Skin epidermis (tissue), 12 donors: ENCODE measurements at regions not wholly inside any gene's neighbourhood (a gene's known extent, or its start where the extent isn't known, plus 50 kb on each side); places are given as distances from the start of the nearest gene placed in this dataset.
A peak's percentile ranks its signal among the peaks of the same experiment; 100 is the strongest.
"Not testable (repeated sequence)": the region's sequence is repeated elsewhere in the genome, so short reads cannot be mapped to it uniquely, and the experiment has no call there.

Source experiments
- H3K27ac ChIP-seq, 21 experiments: fragments of 200-600 bp; sonication (generic) in 11 of 21; one replicate each; pipeline ENCODE4 v1.5.0; 2020; ENCODE audit warnings: mild to moderate bottlenecking in 3 of 21, inconsistent platforms in 2 of 21, moderate library complexity in 2 of 21
- H3K4me3 ChIP-seq, 7 experiments: fragments of 200-600 bp; sonication (generic) in 2 of 7; one replicate each; pipeline ENCODE4 v1.5.0; 2020; ENCODE audit warnings: inconsistent platforms in 2 of 7, mild to moderate bottlenecking in 2 of 7, moderate library complexity in 1 of 7

DNA sequence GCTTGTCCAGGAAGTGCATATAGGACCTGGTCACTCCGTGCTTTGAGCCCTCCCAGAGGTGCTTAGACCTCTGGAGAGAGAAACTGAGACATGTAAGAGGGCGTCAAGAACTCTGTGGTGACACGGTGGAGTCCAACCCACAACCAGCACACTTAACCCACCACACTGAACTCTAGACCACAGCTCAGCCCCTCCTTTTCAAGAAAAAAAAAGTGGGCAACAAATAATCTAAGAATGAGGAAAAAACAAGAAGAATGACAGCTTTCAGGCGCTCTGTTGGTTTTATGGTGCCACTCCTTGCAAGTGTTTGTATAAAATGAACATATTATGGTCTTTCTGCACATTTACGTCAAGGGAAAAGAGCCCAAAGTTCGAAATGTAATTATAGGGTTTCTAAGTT is 50.2 kb upstream of the SNAPC3 start:
- Histone ChIP-seq H3K27ac (peak overlapping the region in 1 of 21 experiments; percentile 9), H3K4me3 (no peak overlapping the region)

DNA sequence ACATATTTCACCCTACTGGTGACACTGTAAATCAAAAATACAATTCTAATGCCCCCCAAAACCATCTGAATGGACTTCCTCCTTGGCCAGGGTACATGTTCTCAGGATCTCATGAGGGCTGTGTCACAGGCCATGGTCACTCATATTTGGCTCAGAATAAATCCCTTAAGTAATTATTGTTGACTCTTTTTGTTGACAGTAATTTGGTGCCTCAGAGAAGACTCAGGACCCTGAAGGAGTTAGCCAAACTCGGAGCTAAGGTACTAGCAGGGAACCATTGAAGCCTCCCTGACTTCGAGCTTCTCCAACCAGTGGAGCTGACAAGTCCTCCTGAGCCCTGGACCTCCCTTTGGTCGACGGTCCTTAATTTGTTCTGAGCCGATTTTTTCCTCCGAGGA is 51.2 kb upstream of the SNAPC3 start:
- H3K4me3 ChIP-seq, result no peak overlapping the region
- no peak overlapping the region for H3K27ac ChIP-seq

DNA sequence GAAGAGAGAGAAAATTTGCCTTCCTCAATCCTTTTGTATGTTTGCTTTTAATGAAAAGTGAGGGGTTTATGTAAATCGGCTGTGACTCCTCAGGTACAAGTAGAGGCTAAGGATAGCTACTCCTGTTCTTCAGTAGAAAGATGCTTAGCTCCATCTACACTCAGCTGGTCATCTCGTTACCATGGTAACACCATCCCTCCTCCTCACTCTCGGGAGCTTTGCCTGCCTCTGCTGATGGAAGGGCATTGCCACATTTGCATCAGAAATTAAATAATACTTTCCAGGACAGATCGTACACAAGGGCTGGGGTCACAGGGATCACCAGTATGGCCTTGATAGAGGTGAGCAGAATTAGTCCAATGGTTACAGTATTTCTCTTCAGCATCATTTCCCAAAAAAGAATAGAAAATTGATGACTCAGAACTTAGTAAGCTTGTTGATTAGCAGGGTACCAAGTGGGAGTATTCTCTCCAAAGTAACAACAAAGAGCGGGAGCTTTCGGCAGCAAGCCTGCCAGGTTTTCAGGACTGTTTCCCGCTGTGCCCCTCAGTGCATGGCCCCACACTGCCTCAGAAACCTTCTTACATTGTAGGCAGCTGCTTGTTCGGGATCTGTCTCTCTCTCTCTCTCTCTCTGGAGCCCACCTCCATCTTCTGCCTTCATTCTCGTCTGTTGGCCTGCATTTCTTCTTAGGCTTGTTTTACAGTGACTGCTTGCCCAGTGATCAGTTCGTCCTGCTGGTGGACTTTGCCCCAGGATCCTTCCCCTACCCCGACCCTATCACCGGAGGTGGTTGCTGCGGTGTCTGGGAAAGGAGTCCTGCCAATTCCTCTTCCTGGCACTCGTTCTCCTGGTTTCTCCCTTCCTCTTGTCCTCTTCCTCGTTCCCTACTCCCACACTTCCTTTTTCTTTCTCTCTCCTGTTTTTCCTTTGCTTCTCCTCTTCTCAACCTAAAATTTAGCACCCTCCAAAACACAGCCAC is 51.9 kb upstream of the SNAPC3 start:
- Histone ChIP-seq H3K4me3 (no peak overlapping the region), H3K27ac (no peak overlapping the region)

DNA sequence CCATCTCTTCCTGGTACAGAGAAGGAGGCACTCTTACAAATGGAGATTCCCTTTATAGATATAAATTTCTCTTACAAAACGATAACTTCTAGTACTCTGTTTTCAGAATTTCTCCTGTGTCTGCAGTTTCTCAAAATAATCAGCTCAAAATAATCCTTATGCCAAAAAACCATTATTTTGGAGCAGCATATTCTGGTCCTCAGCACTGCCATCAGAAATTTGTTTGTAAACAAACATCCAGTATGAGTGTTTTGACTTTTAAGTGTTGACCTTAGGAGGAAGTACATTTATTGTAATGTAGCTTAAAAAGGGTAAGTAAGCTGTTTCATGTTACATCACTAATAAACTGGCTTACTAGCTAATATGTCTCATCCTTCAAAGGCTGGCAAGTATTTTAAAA is 52.8 kb upstream of the SNAPC3 start:
- no peak overlapping the region for H3K4me3 ChIP-seq
- H3K27ac ChIP-seq, result no peak overlapping the region

DNA sequence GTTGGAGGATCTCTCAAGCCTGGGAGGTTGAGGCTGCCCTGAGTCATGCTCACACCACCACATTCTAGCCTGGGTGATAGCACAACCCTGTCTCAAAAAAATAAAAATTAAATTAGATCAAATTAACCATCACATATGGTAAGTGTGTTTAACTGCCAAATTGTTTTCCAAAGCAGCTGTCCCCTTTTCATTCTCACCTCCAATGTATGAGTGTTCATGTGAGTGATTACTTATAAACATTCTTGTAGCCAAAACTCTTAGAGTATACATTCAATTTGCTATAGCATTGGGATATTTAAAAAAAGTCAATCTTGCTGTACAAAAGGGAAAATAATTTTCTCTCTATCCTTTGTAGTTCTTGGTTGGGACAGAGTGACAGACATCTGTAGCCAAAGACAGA is 53.4 kb upstream of the SNAPC3 start:
- H3K27ac ChIP-seq, result no peak overlapping the region
- no peak overlapping the region for H3K4me3 ChIP-seq

DNA sequence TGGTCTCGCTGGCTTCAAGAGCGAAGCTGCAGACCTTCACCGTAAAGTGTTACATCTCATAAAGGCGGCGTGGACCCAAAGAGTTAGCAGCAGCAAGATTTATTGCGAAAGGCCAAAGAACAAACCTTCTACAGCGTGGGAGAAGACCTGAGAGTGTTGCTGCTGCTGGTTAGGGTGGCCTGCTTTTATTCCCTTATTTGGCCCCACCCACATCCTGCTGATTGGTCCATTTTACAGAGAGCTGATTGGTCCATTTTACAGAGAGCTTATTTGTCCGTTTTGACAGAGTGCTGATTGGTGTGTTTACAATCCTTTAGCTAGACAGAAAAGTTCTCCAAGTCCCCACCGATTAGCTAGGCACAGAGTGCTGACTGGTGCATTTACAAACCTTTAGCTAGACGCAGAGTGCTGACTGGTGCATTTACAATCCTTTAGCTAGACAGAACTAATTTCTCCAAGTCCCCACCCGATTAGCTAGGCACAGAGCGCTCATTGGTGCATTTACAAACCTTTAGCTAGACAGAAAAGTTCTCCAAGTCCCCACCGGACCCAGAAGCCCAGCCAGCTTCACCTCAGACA is 57.6 kb upstream of the SNAPC3 start:
- H3K27ac ChIP-seq, H3K4me3 ChIP-seq: not testable (repeated sequence)

DNA sequence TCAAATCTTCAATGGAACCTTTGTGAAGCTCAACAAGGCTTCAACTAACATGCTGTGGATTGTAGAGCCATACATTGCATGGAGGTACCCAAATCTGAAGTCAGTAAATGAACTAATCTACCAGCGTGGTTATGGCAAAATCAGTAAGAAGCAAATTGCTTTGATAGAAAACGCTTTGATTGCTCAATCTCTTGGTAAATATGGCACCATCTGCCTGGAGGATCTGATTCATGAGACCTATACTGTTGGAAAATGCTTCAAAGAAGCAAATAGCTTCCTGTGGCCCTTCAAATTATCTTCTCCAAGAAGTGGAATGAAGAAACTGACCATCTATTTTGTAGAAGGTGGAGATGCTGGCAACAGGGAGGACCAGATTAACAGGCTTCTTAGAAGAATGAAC is 54.7 kb upstream of the TTC39B start:
- no peak overlapping the region for H3K27ac ChIP-seq
- no peak overlapping the region for H3K4me3 ChIP-seq

DNA sequence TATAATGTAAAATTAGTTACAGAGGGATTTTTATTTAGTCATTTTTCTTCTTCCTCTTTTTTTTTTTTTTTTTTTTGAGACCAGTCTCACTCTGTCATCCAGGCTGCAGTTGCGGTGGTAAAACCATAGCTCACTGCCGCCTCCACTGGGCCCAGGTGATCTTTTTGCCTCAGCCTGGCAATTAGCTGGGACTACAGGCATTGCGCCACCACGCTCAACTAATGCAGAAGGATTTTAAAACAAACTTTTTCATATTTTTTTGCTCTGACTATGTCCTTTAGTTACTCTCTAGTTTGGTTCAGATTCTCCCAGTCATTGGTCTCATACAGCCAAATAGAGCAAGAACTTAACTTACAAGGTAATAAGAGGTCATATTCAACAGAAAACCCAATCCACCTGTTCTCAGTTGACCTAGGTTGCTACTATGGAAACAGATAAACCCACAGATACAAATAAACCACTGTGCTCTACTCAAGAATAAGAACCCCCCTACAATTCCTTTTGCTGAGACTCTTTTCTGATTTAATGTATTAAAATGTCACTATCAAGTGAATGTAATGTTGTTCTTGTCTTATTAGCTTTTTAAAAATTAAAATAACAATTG is 50.1 kb upstream of the TTC39B start:
- no peak overlapping the region for H3K4me3 ChIP-seq
- no peak overlapping the region for H3K27ac ChIP-seq
